Astrocyte (in vitro differentiated cells and primary cell): ENCODE measurements at regions not wholly inside any gene's neighbourhood (a gene's known extent, or its start where the extent isn't known, plus 50 kb on each side); places are given as distances from the start of the nearest gene placed in this dataset.
"Not testable (repeated sequence)": the region's sequence is repeated elsewhere in the genome, so short reads cannot be mapped to it uniquely, and the experiment has no call there.

ENCODE experiments used
- DNase-seq: peaks from one replicate; pipeline ENCODE4 v3.0.0-alpha.2; 2010; ENCODE audit warnings: low read depth
- FAIRE-seq: peaks from 2 replicates; lab custom pipeline; 2011; peaks lifted over from hg19 to GRCh38; lab: Jason Lieb, UNC
- H2AFZ ChIP-seq: 2 replicates; pipeline ENCODE4 v1.6.0; 2012; ENCODE audit warnings: low read depth, low read length, inconsistent platforms
- H3K27ac ChIP-seq: 2 replicates; pipeline ENCODE4 v1.5.1; 2011; ENCODE audit warnings: low read depth, low read length, inconsistent platforms
- H3K27me3 ChIP-seq: 2 replicates; pipeline ENCODE4 v1.6.0; 2011; ENCODE audit warnings: low read length, inconsistent platforms; ENCODE audit not compliant: insufficient read depth
- H3K36me3 ChIP-seq: 2 replicates; pipeline ENCODE4 v1.5.1; 2011; ENCODE audit warnings: low read length, inconsistent platforms; ENCODE audit not compliant: insufficient read depth
- H3K4me1 ChIP-seq: 2 replicates; pipeline ENCODE4 v1.5.1; 2011; ENCODE audit warnings: low read length, inconsistent platforms; ENCODE audit not compliant: insufficient read depth
- H3K4me2 ChIP-seq: 2 replicates; pipeline ENCODE4 v1.6.0; 2012; ENCODE audit warnings: low read length, inconsistent platforms
- H3K4me3 ChIP-seq: 2 replicates; pipeline ENCODE4 v1.5.1; 2011; ENCODE audit warnings: low read depth, mild to moderate bottlenecking, low read length, inconsistent platforms; ENCODE audit not compliant: insufficient read depth
- H3K79me2 ChIP-seq: 2 replicates; pipeline ENCODE4 v1.6.0; 2012; ENCODE audit warnings: mild to moderate bottlenecking, low read length, inconsistent platforms; ENCODE audit not compliant: insufficient read depth
- H3K9ac ChIP-seq: 2 replicates; pipeline ENCODE4 v1.6.0; 2012; ENCODE audit warnings: mild to moderate bottlenecking, low read length, inconsistent platforms
- H3K9me3 ChIP-seq: 2 replicates; pipeline ENCODE4 v1.5.1; 2012; ENCODE audit warnings: low read depth, mild to moderate bottlenecking, low read length, inconsistent platforms; ENCODE audit not compliant: insufficient read depth
- H4K20me1 ChIP-seq: 2 replicates; pipeline ENCODE4 v1.6.0; 2012; ENCODE audit warnings: low read length, inconsistent platforms; ENCODE audit not compliant: insufficient read depth
- H3K27ac Mint-ChIP-seq: one replicate; pipeline ENCODE4 v1.8.0; 2021; ENCODE audit warnings: mild to moderate bottlenecking, mixed read lengths; ENCODE audit not compliant: unreplicated experiment
- H3K27me3 Mint-ChIP-seq: one replicate; pipeline ENCODE4 v1.8.0; 2021; ENCODE audit warnings: low read depth, mixed read lengths; ENCODE audit not compliant: unreplicated experiment
- H3K36me3 Mint-ChIP-seq: one replicate; pipeline ENCODE4 v1.8.0; 2021; ENCODE audit warnings: low read depth, mixed read lengths; ENCODE audit not compliant: unreplicated experiment
- H3K4me1 Mint-ChIP-seq: one replicate; pipeline ENCODE4 v1.8.0; 2021; ENCODE audit warnings: low read depth, mixed read lengths; ENCODE audit not compliant: unreplicated experiment
- H3K4me3 Mint-ChIP-seq: one replicate; pipeline ENCODE4 v1.8.0; 2021; ENCODE audit warnings: mild to moderate bottlenecking, moderate library complexity, mixed read lengths; ENCODE audit not compliant: unreplicated experiment
- H3K9me3 Mint-ChIP-seq: one replicate; pipeline ENCODE4 v1.8.0; 2021; ENCODE audit warnings: mild to moderate bottlenecking, mixed read lengths; ENCODE audit not compliant: unreplicated experiment
- EZH2 ChIP-seq: IDR thresholded peaks from 2 replicates; pipeline ENCODE4 v1.6.1; 2012; ENCODE audit warnings: mild to moderate bottlenecking, low read length, inconsistent platforms; ENCODE audit not compliant: insufficient read depth
- TF ChIP-seq, protein P1 (sequence below): IDR thresholded peaks from 2 replicates; pipeline ENCODE4 v1.5.1; 2011; ENCODE audit warnings: low read depth, mild to moderate bottlenecking, inconsistent platforms, low read length, moderate library complexity; ENCODE audit not compliant: insufficient read depth

GRCh38 chr9:30534455-30534854 lies 1850.0 kb upstream of the ACO1 start:
- no peak for DNase-seq
- H4K20me1 ChIP-seq: no peaks in the 10 kb centered on the region
- no peak overlapping the region for H3K27ac ChIP-seq
- Mint-ChIP-seq H3K27ac (no peak overlapping the region), H3K36me3 (no peaks in the 10 kb centered on the region), H3K4me1 (no peaks in the 10 kb centered on the region), H3K9me3 (peaks cover 14% of the 10 kb centered on the region), H3K4me3 (no peak overlapping the region), H3K27me3 (no peaks in the 10 kb centered on the region)
- no peak overlapping the region for H3K9ac ChIP-seq
- H3K4me3 ChIP-seq: no peak overlapping the region
- no peaks in the 10 kb centered on the region for H3K9me3 ChIP-seq
- no peaks in the 10 kb centered on the region for H3K79me2 ChIP-seq
- no peaks in the 10 kb centered on the region for H3K4me1 ChIP-seq
- no peak overlapping the region for H2AFZ ChIP-seq
- no peaks in the 10 kb centered on the region for H3K27me3 ChIP-seq
- H3K36me3 ChIP-seq: no peaks in the 10 kb centered on the region
- TF ChIP-seq, protein P1, sequence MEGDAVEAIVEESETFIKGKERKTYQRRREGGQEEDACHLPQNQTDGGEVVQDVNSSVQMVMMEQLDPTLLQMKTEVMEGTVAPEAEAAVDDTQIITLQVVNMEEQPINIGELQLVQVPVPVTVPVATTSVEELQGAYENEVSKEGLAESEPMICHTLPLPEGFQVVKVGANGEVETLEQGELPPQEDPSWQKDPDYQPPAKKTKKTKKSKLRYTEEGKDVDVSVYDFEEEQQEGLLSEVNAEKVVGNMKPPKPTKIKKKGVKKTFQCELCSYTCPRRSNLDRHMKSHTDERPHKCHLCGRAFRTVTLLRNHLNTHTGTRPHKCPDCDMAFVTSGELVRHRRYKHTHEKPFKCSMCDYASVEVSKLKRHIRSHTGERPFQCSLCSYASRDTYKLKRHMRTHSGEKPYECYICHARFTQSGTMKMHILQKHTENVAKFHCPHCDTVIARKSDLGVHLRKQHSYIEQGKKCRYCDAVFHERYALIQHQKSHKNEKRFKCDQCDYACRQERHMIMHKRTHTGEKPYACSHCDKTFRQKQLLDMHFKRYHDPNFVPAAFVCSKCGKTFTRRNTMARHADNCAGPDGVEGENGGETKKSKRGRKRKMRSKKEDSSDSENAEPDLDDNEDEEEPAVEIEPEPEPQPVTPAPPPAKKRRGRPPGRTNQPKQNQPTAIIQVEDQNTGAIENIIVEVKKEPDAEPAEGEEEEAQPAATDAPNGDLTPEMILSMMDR: no peak
- no peak for TF ChIP-seq EZH2
- H3K4me2 ChIP-seq: no peak overlapping the region
- no peak for FAIRE-seq

DNA sequence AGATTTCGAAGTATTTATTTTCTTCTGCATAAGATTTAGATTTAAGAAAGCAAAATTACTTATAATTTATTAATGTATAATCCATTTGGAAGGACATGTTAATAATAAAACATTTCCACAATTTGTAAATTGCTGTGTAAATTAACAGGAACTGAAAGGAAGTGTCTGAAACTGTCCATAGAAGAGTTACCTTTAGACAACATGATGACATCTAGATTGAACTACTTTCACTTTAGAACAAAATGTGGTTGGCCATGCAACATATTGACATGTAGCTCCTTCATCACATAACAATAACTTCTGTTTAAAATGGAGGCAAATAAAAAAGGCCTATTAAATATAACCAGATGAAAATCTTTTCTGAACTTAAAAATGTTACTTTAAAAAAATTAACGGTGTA lies 1849.5 kb upstream of the ACO1 start:
- Histone ChIP-seq H3K36me3 (no peaks in the 10 kb centered on the region), H3K4me1 (no peaks in the 10 kb centered on the region), H3K79me2 (no peaks in the 10 kb centered on the region), H4K20me1 (no peaks in the 10 kb centered on the region), H3K4me2 (no peak overlapping the region), H2AFZ (no peak overlapping the region), H3K9me3 (no peaks in the 10 kb centered on the region), H3K9ac (no peak overlapping the region), H3K4me3 (no peak overlapping the region), H3K27me3 (no peaks in the 10 kb centered on the region), H3K27ac (no peak overlapping the region)
- Mint-ChIP-seq H3K9me3 (peaks cover 14% of the 10 kb centered on the region), H3K27me3 (no peaks in the 10 kb centered on the region), H3K4me1 (no peaks in the 10 kb centered on the region), H3K27ac (no peak overlapping the region), H3K4me3 (no peak overlapping the region), H3K36me3 (no peaks in the 10 kb centered on the region)
- TF ChIP-seq, protein P1: no peak
- no peak for TF ChIP-seq EZH2
- DNase-seq (no peak), FAIRE-seq (no peak)

GRCh38 chr9:30536494-30536893 lies 1847.9 kb upstream of the ACO1 start:
- Histone ChIP-seq H3K4me1 (no peaks in the 10 kb centered on the region), H4K20me1 (no peaks in the 10 kb centered on the region), H3K4me3 (no peak overlapping the region), H3K4me2 (no peak overlapping the region), H3K9me3 (no peaks in the 10 kb centered on the region), H3K27ac (no peak overlapping the region), H3K27me3 (no peaks in the 10 kb centered on the region), H3K9ac (no peak overlapping the region), H3K36me3 (no peaks in the 10 kb centered on the region), H3K79me2 (no peaks in the 10 kb centered on the region), H2AFZ (no peak overlapping the region)
- Mint-ChIP-seq H3K4me1 (no peaks in the 10 kb centered on the region), H3K4me3 (no peak overlapping the region), H3K27ac (no peak overlapping the region), H3K9me3 (peaks cover 16% of the 10 kb centered on the region), H3K36me3 (no peaks in the 10 kb centered on the region), H3K27me3 (no peaks in the 10 kb centered on the region)
- TF ChIP-seq EZH2: no peak
- TF ChIP-seq, protein P1: no peak
- no peak for FAIRE-seq
- no peak for DNase-seq

DNA sequence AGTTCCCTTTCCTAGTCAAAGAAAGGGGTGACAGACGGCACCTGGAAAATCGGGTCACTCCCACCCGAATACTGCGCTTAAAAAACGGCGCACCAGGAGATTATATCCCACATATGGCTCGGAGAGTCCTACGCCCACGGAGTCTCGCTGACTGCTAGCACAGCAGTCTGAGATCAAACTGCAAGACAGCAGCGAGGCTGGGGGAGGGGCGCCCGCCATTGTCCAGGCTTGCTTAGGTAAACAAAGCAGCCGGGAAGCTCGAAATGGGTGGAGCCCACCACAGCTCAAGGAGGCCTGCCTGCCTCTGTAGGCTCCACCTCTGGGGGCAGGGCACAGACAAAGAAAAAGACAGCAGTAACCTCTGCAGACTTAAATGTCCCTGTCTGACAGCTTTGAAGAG lies 1844.7 kb upstream of the ACO1 start:
- peaks cover 16% of the 10 kb centered on the region for H3K9me3 Mint-ChIP-seq
- H3K4me1 ChIP-seq, H4K20me1 ChIP-seq, FAIRE-seq, H3K4me1 Mint-ChIP-seq, H3K4me3 ChIP-seq, H3K4me3 Mint-ChIP-seq, H3K27me3 ChIP-seq, DNase-seq, H3K36me3 Mint-ChIP-seq, H3K27ac Mint-ChIP-seq, H3K27me3 Mint-ChIP-seq, H3K9me3 ChIP-seq, H2AFZ ChIP-seq, H3K9ac ChIP-seq, H3K4me2 ChIP-seq, H3K27ac ChIP-seq, H3K36me3 ChIP-seq, H3K79me2 ChIP-seq: not testable (repeated sequence)
